AG04450 (cell line): ENCODE measurements at regions not wholly inside any gene's neighbourhood (a gene's known extent, or its start where the extent isn't known, plus 50 kb on each side); places are given as distances from the start of the nearest gene placed in this dataset.

Source experiments
- CTCF ChIA-PET: fragments of 300-600, 350-600 bp; formaldehyde crosslinking; extraction: SDS; loops from one replicate; lab custom pipeline; 2022; ENCODE audit warnings: antibody characterized with exemption, inconsistent platforms; lab: Charles Lee
- POLR2A ChIA-PET: fragments of 350-600 bp; formaldehyde crosslinking; extraction: SDS; loops from one replicate; lab custom pipeline; 2021; ENCODE audit warnings: antibody characterized with exemption, inconsistent platforms; lab: Yijun Ruan, JAX
- DNase-seq: peaks from one replicate; pipeline ENCODE4 v3.0.0-alpha.2; 2011; ENCODE audit warnings: low read depth, low spot score
- H3K27ac ChIP-seq: one replicate; pipeline ENCODE4 v1.5.1; 2012; ENCODE audit warnings: low read depth, low read length, control low read depth
- H3K27me3 ChIP-seq: one replicate; pipeline ENCODE4 v1.6.0; 2012; ENCODE audit warnings: low read length; ENCODE audit not compliant: control insufficient read depth, insufficient read depth
- H3K4me3 ChIP-seq: 2 replicates; pipeline ENCODE4 v1.5.1; 2011; ENCODE audit warnings: mild to moderate bottlenecking, low read depth, low read length, control low read depth
- H3K9me3 ChIP-seq: 2 replicates; pipeline ENCODE4 v1.5.1; 2012; ENCODE audit warnings: low read length; ENCODE audit not compliant: control insufficient read depth, insufficient read depth
- CTCF ChIP-seq: IDR thresholded peaks from 2 replicates; pipeline ENCODE4 v1.5.1; 2011; ENCODE audit warnings: low read depth, low read length, control low read depth, inconsistent platforms

DNA sequence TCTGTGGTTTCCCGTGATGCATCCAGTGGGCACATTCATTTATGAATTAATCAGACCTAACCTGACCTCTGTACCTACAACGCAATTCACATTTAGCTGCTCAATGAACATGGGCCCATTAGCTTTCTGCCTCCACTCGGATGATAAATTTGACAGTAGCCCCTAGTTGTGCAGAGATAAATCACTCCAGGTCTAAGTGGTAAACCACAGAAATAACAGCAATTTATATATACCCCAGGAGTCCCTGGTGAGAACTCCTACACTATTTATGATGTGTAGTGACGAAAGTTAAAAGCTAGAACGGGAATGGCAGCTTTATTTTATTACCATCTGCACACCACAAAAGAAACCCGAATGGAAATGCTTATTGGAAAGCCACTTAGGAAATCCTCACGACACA is 371.5 kb downstream of the HAPSTR1 start:
- Histone ChIP-seq H3K9me3 (peaks cover 8% of the 10 kb centered on the region; the same call in 1 of the 2 replicates), H3K27ac (no peak overlapping the region), H3K4me3 (no peak overlapping the region), H3K27me3 (no peaks in the 10 kb centered on the region)
- TF ChIP-seq CTCF: no peak
- ChIA-PET POLR2A (no interaction called here), CTCF (interaction anchor here (0.6 kb wide), 1 partner anchor 324 kb away, joined by 3 read pairs; no protein-coding TSS in a partner anchor)
- DNase-seq: no peak

DNA sequence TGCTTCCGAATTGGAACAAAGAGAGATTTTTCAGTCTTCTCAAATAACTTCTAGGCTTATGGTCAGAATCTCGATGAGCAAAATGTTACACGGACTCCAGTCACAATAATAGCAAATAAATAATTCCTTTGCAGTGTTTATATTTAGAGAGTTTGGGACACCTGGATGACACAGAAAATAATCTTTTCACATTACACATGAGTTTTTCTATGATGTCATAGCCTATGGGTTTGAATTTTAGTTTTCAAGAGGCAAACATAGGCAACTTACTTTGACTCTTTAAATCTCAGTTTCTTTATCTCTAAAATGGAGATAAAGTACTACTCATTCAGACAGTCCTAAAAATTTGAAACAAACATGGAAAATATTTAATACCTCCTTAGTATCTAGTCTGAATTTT is 372.0 kb downstream of the HAPSTR1 start:
- ChIA-PET CTCF (no interaction called here), POLR2A (no interaction called here)
- no peak for TF ChIP-seq CTCF

GRCh38 chr16:9465161-9465560 is 373.7 kb downstream of the HAPSTR1 start:
- peaks cover 12% of the 10 kb centered on the region; the same call in 1 of the 2 replicates for H3K9me3 ChIP-seq
- no peak overlapping the region for H3K4me3 ChIP-seq
- no peak for TF ChIP-seq CTCF
- CTCF ChIA-PET: no interaction called here
- DNase-seq: no peak
- no peak overlapping the region for H3K27ac ChIP-seq
- POLR2A ChIA-PET: no interaction called here
- H3K27me3 ChIP-seq: no peaks in the 10 kb centered on the region

More for the DNA sequence above, 372.0 kb downstream of the HAPSTR1 start:
- H3K27ac ChIP-seq: no peak overlapping the region
- H3K27me3 ChIP-seq: no peaks in the 10 kb centered on the region
- H3K4me3 ChIP-seq: no peak overlapping the region
- DNase-seq: no peak
- H3K9me3 ChIP-seq: peaks cover 10% of the 10 kb centered on the region; the same call in 1 of the 2 replicates

DNA sequence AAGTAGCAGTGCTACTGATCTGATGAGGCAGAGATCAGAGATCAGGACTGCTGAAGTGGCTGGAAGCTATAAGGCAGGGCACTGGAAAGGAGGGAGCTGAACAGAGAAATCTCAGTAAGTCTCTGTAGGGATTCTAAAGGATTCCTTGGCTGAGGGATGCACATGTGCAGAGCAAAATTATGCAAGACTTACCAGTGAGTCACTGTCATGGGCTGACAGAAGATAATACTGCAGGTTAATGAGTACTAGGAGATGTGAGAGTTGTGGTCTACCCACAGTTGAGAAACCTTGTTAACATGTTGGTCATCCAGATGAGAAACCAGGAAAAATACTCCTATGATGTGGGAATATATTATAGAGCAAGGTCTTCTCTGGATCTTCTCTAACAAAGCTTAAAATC is 378.1 kb downstream of the HAPSTR1 start:
- DNase-seq: no peak
- Histone ChIP-seq H3K4me3 (no peak overlapping the region), H3K9me3 (peaks cover 12% of the 10 kb centered on the region), H3K27me3 (no peaks in the 10 kb centered on the region), H3K27ac (no peak overlapping the region)
- ChIA-PET POLR2A (no interaction called here), CTCF (interaction anchor here (0.6 kb wide), 1 partner anchor 9 kb away, joined by 3 read pairs; no protein-coding TSS in a partner anchor)
- TF ChIP-seq CTCF: no peak

GRCh38 chr16:9476744-9477143 is 385.3 kb downstream of the HAPSTR1 start:
- no peak for DNase-seq
- TF ChIP-seq CTCF: no peak
- POLR2A ChIA-PET: no interaction called here

More at GRCh38 chr16:9476744-9477143, 385.3 kb downstream of the HAPSTR1 start:
- Histone ChIP-seq H3K9me3 (peaks cover 4% of the 10 kb centered on the region), H3K27me3 (no peaks in the 10 kb centered on the region), H3K27ac (no peak overlapping the region), H3K4me3 (no peak overlapping the region)
- CTCF ChIA-PET: no interaction called here
